GM12874 (cell line): ENCODE measurements at regions not wholly inside any gene's neighbourhood (a gene's known extent, or its start where the extent isn't known, plus 50 kb on each side); places are given as distances from the start of the nearest gene placed in this dataset.

Experiments
- TF ChIP-seq, protein P1 (sequence below): IDR thresholded peaks from 2 replicates; pipeline ENCODE4 v1.5.1; 2011; ENCODE audit warnings: low read depth, mild to moderate bottlenecking, control low read depth, low read length, moderate library complexity; ENCODE audit not compliant: insufficient read depth

DNA sequence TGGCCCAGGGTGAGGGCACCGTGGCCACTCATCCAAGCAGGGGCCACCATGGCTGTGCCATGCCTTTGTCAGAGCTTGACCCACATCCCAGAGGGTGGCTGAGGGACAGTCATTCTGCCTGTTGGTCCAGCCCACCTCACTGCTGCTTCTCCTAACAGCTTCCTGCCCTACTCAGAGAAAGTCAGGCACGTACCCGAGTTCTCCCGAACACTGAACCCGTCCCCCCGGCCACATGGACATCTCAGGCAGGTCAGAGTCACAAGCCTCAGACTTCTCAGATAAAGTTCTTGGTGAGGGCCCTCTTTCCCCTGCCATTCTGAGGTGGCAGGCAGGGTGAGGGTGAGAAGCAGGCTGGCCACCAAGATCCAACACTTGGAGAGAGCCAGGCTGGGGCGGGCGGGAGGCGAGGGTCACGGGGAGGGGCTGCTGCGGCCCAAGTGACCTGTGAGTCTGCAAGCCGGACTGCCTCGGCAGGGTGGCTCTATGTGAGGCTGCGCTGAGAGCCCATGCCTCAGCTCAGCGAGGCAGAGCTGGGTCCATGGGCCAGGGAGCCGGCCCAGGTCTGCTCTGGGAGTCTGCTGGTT lies 317.8 kb downstream of the TMEM121 start:
- TF ChIP-seq, protein P1, sequence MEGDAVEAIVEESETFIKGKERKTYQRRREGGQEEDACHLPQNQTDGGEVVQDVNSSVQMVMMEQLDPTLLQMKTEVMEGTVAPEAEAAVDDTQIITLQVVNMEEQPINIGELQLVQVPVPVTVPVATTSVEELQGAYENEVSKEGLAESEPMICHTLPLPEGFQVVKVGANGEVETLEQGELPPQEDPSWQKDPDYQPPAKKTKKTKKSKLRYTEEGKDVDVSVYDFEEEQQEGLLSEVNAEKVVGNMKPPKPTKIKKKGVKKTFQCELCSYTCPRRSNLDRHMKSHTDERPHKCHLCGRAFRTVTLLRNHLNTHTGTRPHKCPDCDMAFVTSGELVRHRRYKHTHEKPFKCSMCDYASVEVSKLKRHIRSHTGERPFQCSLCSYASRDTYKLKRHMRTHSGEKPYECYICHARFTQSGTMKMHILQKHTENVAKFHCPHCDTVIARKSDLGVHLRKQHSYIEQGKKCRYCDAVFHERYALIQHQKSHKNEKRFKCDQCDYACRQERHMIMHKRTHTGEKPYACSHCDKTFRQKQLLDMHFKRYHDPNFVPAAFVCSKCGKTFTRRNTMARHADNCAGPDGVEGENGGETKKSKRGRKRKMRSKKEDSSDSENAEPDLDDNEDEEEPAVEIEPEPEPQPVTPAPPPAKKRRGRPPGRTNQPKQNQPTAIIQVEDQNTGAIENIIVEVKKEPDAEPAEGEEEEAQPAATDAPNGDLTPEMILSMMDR: no peak

- TF ChIP-seq, protein P1: no peak
Measured at GRCh38 chr14:105844810-105845724, 318.7 kb downstream of the TMEM121 start.

DNA sequence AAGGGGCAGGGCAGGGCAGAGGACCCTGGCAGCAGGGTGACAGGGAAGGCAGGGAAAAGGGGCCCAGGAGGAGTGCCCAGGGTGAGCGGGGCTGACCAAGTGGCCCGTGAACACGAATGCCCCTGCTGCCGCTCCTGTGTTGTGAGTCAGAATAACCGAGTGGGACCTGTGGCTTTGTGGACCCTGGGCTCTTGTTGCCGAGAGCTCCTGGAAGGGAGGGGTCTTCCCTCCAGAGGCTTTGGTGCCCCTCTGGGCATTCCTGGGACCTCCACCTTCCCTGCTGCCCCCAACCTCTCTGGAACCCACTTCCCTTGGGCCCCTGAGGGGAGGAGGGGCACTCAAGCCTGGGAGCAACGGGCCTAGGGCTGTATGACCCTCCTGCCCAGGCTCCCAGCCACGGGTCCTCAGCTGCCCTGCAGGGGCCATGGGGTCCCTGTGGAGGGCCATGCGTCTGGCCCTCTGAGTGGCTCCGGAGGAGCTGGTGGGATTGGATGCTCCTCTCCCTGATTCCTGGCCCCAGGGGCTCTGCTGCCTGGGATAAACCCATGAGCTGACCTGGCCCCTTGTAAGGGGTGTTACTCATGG lies 319.4 kb downstream of the TMEM121 start:
- TF ChIP-seq, protein P1: no peak

DNA sequence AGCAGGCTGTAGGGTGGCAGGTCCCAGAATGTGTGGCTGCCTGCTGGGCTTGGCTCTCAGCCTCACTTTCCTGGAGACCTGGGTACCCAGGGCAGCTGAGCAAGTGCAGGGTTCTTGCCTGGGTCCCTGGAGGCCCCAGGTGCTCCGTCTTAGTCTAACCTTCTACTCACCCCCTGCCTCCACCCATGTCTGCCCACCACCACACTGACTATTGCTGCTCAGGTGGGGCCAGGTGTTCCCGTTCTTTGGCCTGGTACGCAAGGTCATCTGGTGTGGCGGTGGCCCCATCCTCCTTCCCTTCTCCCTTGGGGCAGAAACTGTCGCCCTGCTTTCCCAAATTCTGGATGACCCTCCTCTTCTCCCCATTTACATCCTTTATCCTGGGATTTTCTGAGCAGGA lies 319.9 kb downstream of the TMEM121 start:
- TF ChIP-seq, protein P1: no peak

- TF ChIP-seq, protein P1: no peak
Measured at GRCh38 chr14:105847400-105847799, 321.0 kb downstream of the TMEM121 start.

DNA sequence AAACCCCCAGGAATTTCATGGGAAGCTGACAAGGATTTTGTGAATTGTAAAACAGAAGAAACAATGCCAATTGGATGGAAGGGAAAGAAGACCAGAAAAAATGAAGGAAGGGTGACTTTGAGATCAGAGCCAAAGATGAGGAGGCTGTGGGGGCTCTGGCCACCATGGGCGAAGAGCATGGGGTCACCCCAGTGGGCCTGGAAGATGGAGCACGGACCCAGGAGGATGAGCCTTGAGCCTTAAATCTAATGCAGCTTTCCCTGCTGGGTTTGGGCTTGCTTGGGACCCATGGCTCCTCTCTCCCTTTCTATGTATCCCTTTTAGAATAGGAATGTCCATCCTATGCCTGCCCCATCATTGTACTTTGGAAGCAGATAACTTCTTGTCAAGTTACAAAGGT lies 322.2 kb downstream of the TMEM121 start:
- TF ChIP-seq, protein P1: no peak

GRCh38 chr14:105849933-105850626 lies 323.7 kb downstream of the TMEM121 start:
- TF ChIP-seq, protein P1: no peak
